GM18507 (cell line): ENCODE measurements at regions not wholly inside any gene's neighbourhood (a gene's known extent, or its start where the extent isn't known, plus 50 kb on each side); places are given as distances from the start of the nearest gene placed in this dataset.
"Not testable (repeated sequence)": the region's sequence is repeated elsewhere in the genome, so short reads cannot be mapped to it uniquely, and the experiment has no call there.

ENCODE experiments used
- DNase-seq: peaks from one replicate; pipeline ENCODE4 v3.0.0; 2011; ENCODE audit warnings: low read depth; ENCODE audit not compliant: insufficient read length; ENCODE audit errors: extremely low spot score
- FAIRE-seq: peaks from 2 replicates; lab custom pipeline; 2011; peaks lifted over from hg19 to GRCh38; lab: Jason Lieb, UNC

DNA sequence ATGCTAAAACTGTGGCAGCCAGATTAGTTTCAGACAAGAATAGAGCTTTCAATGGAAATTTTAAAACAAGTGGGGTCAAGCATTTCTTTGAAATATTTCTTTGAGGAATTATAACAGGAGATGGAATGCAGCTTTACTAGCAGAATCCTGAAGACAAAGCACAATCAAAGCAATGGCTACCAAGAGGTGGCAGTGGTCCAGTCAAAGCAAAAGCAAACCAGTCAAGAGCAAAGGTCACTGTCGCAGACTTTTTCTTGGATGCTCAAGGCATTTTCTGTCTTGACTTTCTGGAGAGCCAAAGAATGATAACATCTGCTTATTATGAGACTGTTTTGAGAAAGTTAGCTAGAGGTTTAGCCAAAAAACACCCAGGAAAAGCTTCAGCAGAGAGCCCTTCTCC lies 351.2 kb upstream of the DLGAP1 start:
- DNase-seq, result no peak
- FAIRE-seq, result no peak

- FAIRE-seq (no peak), DNase-seq (no peak)
Observed at GRCh38 chr18:4802296-4802695, 347.2 kb upstream of the DLGAP1 start.

GRCh38 chr18:4801151-4801550 lies 346.0 kb upstream of the DLGAP1 start:
- FAIRE-seq (no peak), DNase-seq (no peak)

- DNase-seq (no peak), FAIRE-seq (no peak)
Observed at GRCh38 chr18:4797002-4797685, 342.0 kb upstream of the DLGAP1 start.

GRCh38 chr18:4789506-4789905 lies 334.4 kb upstream of the DLGAP1 start:
- no peak for DNase-seq
- no peak for FAIRE-seq

- no peak for FAIRE-seq
- no peak for DNase-seq
Observed at GRCh38 chr18:4781873-4782272, 326.8 kb upstream of the DLGAP1 start.

DNA sequence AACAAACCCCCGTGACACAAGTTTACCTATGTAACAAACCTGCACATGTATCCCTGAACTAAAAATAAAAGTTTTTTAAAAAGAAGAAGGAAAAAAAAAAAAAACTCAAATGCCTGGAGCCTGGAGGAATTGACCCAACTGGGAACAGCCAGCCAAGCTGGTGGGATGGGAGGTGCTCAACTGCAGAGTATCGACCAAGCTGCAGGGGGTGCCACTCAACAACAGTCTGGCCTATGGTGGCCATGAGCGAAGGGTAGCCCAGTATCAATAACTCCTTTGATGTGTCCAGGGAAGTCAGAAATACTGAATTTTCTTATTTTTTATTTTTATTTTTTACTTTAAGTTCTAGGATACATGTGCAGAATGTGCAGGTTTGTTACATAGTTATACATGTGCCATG lies 310.3 kb upstream of the DLGAP1 start:
- FAIRE-seq (no peak), DNase-seq (no peak)

- DNase-seq, result no peak
- no peak for FAIRE-seq
Observed at GRCh38 chr18:4762330-4762729, 307.2 kb upstream of the DLGAP1 start.

- DNase-seq (no peak), FAIRE-seq (no peak)
Observed at GRCh38 chr18:4758980-4759379, 303.9 kb upstream of the DLGAP1 start.

- DNase-seq (no peak), FAIRE-seq (no peak)
Observed at GRCh38 chr18:4755848-4756247, 300.7 kb upstream of the DLGAP1 start.

- not testable (repeated sequence) for FAIRE-seq, DNase-seq
Observed at GRCh38 chr18:4753151-4753550, 298.0 kb upstream of the DLGAP1 start.

DNA sequence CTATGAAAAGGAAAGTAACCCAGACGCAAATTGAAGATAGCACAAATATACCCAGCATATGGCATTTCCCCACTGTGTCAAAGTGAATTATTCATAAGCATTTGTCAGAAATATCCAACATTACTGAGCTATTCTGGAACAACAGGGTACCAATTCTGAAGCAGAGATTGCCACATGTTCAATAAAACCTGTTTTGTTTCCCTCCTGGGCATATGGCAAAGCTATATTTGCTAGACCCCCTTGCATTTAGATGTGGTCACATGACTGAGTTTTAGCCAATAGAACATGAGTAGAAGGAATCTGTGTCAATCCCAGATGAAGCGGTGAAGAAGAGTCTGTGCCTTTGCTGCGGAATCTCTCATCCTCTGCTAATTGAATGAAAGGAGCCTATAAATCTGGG lies 296.4 kb upstream of the DLGAP1 start:
- DNase-seq (no peak), FAIRE-seq (no peak)

DNA sequence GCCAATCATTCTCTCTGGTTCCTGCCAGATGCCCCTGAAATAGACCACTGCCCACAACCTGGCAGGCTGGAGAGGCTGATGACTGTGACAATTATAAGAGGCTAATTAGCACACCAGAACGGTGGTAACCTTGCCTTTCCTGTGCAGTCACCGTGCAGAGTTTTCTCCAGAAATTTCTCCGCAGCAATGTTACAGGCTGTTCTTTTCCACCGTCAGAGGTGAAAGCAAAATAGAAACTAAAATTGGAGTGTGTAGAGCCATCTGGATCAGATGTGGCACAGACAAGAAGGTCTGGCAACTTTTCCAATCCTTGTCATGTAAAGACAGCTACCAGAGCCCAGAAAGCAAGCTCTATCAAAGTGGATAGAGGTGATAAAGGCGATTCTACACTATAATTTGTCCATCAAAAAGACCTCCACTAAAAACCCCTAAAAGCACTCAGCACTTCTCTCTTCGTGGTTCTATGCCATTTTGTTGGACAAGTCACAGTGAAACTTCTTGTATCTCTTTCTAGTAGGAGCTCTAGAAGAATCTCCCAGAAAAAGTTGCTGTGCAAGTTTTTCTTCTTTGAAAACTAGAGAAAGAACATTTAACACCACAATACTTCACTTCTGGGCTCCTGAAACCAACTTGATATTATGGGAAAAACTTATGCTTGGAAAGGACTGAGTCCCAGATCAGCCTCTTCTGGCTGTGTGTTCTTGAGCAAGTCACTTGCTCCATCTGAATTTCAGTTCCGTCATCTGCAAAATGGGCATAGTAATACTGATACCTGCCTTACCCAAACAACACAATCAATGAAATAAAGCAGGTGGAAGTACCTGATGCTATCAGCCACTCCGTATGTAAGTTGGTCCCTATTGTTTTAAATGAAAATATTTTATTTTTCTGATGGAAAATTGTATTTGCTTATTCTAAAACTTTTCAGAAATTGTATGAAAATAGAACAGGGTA lies 295.6 kb upstream of the DLGAP1 start:
- DNase-seq (no peak), FAIRE-seq (no peak)

DNA sequence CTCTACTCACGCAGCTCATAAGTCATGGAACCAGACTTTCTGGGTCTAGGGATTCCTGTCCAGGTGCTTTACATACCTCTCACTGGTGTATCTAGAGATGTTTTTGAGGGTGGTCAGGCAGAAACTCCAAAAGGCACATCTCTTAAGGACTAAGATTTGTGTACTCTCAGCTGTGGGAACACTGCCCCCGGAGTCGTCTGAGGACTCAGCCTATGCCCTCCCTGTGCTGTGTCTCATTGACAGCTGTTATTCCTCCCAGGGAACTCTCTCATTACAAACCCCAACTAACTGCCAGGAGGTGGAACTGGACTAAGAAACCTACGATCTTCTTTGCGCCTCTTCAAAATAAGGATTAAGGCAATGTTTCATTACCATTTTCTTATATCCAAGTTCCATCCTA lies 293.9 kb upstream of the DLGAP1 start:
- DNase-seq (no peak), FAIRE-seq (no peak)

- no peak for FAIRE-seq
- no peak for DNase-seq
Observed at GRCh38 chr18:4734903-4735302, 279.8 kb upstream of the DLGAP1 start.

GRCh38 chr18:4734021-4734420 lies 278.9 kb upstream of the DLGAP1 start:
- FAIRE-seq, result no peak
- no peak for DNase-seq

DNA sequence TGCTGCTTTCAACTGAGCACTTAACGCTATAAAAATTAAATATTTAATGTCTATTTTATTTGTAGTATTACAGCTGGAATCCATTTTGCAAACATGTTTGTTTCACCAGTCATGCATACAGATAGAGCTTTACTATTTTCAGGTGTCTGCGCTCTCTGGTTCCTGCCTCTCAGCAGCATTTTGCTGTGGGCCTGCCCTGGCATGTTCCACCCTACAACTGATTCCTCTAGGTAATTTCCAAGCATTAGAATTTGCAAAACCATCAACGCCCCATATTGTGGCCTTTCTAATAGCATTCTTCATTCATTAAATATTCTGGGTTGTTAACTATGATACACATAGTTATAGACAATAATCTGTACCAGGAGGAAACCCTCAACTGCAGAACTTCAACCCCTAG lies 266.4 kb upstream of the DLGAP1 start:
- FAIRE-seq (no peak), DNase-seq (no peak)

- FAIRE-seq (no peak), DNase-seq (no peak)
Observed at GRCh38 chr18:4720518-4720917, 265.4 kb upstream of the DLGAP1 start.

GRCh38 chr18:4705894-4706293 lies 250.8 kb upstream of the DLGAP1 start:
- FAIRE-seq (no peak), DNase-seq (no peak)

- FAIRE-seq (no peak), DNase-seq (no peak)
Observed at GRCh38 chr18:4704781-4705180, 249.7 kb upstream of the DLGAP1 start.

DNA sequence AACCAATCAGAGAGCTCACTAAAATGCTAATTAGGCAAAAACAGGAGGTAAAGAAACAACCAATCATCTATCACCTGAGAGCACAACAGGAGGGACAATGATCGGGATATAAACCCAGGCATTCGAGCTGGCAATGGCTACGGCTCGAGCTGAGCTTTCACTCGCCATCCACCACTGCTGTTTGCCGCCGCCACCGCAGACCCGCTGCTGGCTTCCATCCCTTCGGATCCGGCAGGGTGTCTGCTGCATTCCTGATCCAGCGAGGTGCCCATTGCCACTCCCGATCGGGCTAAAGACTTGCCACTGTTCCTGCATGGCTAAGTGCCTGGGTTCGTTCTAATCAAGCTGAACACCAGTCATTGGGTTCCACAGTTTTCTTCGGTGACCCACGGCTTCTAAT lies 236.7 kb upstream of the DLGAP1 start:
- DNase-seq, result no peak
- FAIRE-seq, result no peak
